ENCODE measurements at regions not wholly inside any gene's neighbourhood (a gene's known extent, or its start where the extent isn't known, plus 50 kb on each side); places are given as distances from the start of the nearest gene placed in this dataset.

DNA sequence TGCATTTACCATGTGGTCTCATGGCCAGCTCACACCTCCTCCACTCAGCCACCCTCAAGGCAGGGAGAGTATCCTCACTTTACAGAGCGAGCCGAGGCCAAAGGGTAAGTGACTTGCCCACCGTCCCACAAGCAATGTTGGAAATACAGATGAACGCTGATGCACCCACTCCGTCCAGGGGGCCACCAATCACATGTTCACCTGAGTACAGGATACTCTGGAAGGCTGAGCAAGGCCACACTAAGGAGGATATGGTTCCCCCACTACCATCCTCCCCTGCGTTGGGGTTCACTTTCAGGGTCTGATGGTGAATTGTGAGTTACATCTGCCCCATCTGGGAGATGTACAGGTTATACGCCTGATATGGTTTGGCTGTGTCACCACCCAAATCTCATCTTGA, 128.8 kb downstream of the ATPSCKMT start:
- TF ChIP-seq, protein P1, sequence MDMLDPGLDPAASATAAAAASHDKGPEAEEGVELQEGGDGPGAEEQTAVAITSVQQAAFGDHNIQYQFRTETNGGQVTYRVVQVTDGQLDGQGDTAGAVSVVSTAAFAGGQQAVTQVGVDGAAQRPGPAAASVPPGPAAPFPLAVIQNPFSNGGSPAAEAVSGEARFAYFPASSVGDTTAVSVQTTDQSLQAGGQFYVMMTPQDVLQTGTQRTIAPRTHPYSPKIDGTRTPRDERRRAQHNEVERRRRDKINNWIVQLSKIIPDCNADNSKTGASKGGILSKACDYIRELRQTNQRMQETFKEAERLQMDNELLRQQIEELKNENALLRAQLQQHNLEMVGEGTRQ (IDR thresholded peaks at IDR 0.05; ENCODE audit: low read depth, low read length) = no peak
- TF ChIP-seq CEBPB (IDR thresholded peaks at IDR 0.05; ENCODE audit: low read depth, low read length) (no peak), NFE2L2 (IDR thresholded peaks at IDR 0.05; ENCODE audit: low read depth, low read length) (no peak)
- no peak overlapping the region for H3K23ac ChIP-seq (ENCODE audit: low read depth, low read length)
- no peaks in the 10 kb centered on the region for H3K27me3 ChIP-seq (ENCODE audit: control insufficient read depth, insufficient read depth, low read length)
- no peak overlapping the region for H2BK15ac ChIP-seq (ENCODE audit: low read depth, low read length)
- no peak overlapping the region for H3K56ac ChIP-seq (ENCODE audit: extremely low read depth, insufficient read depth, low read length)
- H3K36me3 ChIP-seq (ENCODE audit: control insufficient read depth, insufficient read depth, low read length) = no peaks in the 10 kb centered on the region
- in situ Hi-C loops (cut with MboI; ENCODE audit: low sequenced_read_pairs) = no loop called here
- no peak overlapping the region for H3K14ac ChIP-seq (replicated peaks; ENCODE audit: low read depth, low read length)
- CTCF ChIA-PET = no interaction called here
- H3K9me3 ChIP-seq (ENCODE audit: control insufficient read depth, insufficient read depth, low read length) = no peaks in the 10 kb centered on the region
- ATAC-seq (ENCODE audit: low read depth) = no peak
- no peak for DNase-seq
- no peak overlapping the region for H4K5ac ChIP-seq (ENCODE audit: low read depth, low read length)
- no peak overlapping the region for H2BK20ac ChIP-seq (ENCODE audit: low read depth, low read length)
- H3K4me2 ChIP-seq (ENCODE audit: low read depth, low read length) = no peak overlapping the region
- no peak overlapping the region for H3K27ac ChIP-seq (ENCODE audit: insufficient read depth, low read length)
- no peak overlapping the region for H2BK5ac ChIP-seq (ENCODE audit: low read depth, low read length, poor library complexity, severe bottlenecking)
- no peak overlapping the region for H4K8ac ChIP-seq (ENCODE audit: low read depth in 2 of 2, low read length in 2 of 2)
- no peak overlapping the region for H2BK120ac ChIP-seq (ENCODE audit: low read depth, low read length)
- POLR2A ChIA-PET (ENCODE audit: unreplicated experiment) = no interaction called here
- intact Hi-C loops (cut with micrococcal nuclease) = no loop called here
- H3K9ac ChIP-seq (ENCODE audit: low read depth, low read length) = no peak overlapping the region
- no peak overlapping the region for H2AK5ac ChIP-seq (ENCODE audit: low read depth, low read length)
- H3K9me1 ChIP-seq (ENCODE audit: insufficient read depth, low read length) = no peaks in the 10 kb centered on the region
- no peak overlapping the region for H4K91ac ChIP-seq (ENCODE audit: insufficient read depth, low read depth, low read length)
- H4K20me1 ChIP-seq (ENCODE audit: insufficient read depth, low read length) = no peaks in the 10 kb centered on the region
- H2AK9ac ChIP-seq (replicated peaks; ENCODE audit: low read depth, low read length, poor library complexity) = no peak overlapping the region
- H3K4me3 ChIP-seq (ENCODE audit: insufficient read depth, low read depth, low read length) = no peak overlapping the region
- WGBS, 2 experiments (ENCODE audit: extremely low coverage in 2 of 2, insufficient read length in 1 of 2) = no CpG with 5 or more reads among the region's 7 CpGs
- H3K79me1 ChIP-seq (ENCODE audit: low read depth in 1 of 2, low read length in 2 of 2) = no peaks in the 10 kb centered on the region
- H3K4ac ChIP-seq (ENCODE audit: low read depth, low read length) = no peak overlapping the region
- BruUV-seq (replicated peaks) = no TSS peak
- no peak overlapping the region for H3K18ac ChIP-seq (ENCODE audit: low read depth, low read length)
- no peak overlapping the region for H2AFZ ChIP-seq (replicated peaks; ENCODE audit: low read length, poor library complexity)
- dilution Hi-C loops (cut with HindIII; ENCODE audit: low sequenced_read_pairs, unreplicated experiment) = no loop called here
- no peaks in the 10 kb centered on the region for H3K4me1 ChIP-seq (ENCODE audit: control insufficient read depth, insufficient read depth, low read length)

All from IMR-90 (cell line).